Stimulated activated CD8-positive, alpha-beta memory T cell treated with anti-CD3 and anti-CD28 coated beads, Interleukin-4, amount 100 ng/mL, for 48 hours (primary cell): ENCODE measurements at regions not wholly inside any gene's neighbourhood (a gene's known extent, or its start where the extent isn't known, plus 50 kb on each side); places are given as distances from the start of the nearest gene placed in this dataset.
"Not testable (repeated sequence)": the region's sequence is repeated elsewhere in the genome, so short reads cannot be mapped to it uniquely, and the experiment has no call there.

Source experiments
- DNase-seq: peaks from one replicate; pipeline ENCODE4 v3.0.0-alpha.2; 2020

- DNase-seq = no peak
These were observed 90.5 kb upstream of the RANBP3L start for GRCh38 chr5:36392186-36392585.

- no peak for DNase-seq
These were observed 91.1 kb upstream of the RANBP3L start for GRCh38 chr5:36392818-36393217.

- no peak for DNase-seq
These were observed 92.1 kb upstream of the RANBP3L start for GRCh38 chr5:36393656-36394428.

- no peak for DNase-seq
These were observed 93.6 kb upstream of the RANBP3L start for GRCh38 chr5:36395260-36395659.

- not testable (repeated sequence) for DNase-seq
These were observed 94.2 kb upstream of the RANBP3L start for GRCh38 chr5:36395947-36396346.

GRCh38 chr5:36396640-36397039, 94.9 kb upstream of the RANBP3L start:
- DNase-seq = no peak

- no peak for DNase-seq
These were observed 96.3 kb upstream of the RANBP3L start for GRCh38 chr5:36397901-36398536.

GRCh38 chr5:36402512-36402906, 100.8 kb upstream of the RANBP3L start:
- DNase-seq = no peak

- no peak for DNase-seq
These were observed 102.1 kb upstream of the RANBP3L start for GRCh38 chr5:36403632-36404311.

- no peak for DNase-seq
These were observed 104.3 kb upstream of the RANBP3L start for GRCh38 chr5:36406023-36406422.

- no peak for DNase-seq
These were observed 105.7 kb upstream of the RANBP3L start for GRCh38 chr5:36407396-36407795.

GRCh38 chr5:36409711-36410110, 108.0 kb upstream of the RANBP3L start:
- DNase-seq = not testable (repeated sequence)

- DNase-seq = not testable (repeated sequence)
These were observed 109.0 kb upstream of the RANBP3L start for GRCh38 chr5:36410672-36411071.

- DNase-seq = no peak
These were observed 113.2 kb upstream of the RANBP3L start for GRCh38 chr5:36414869-36415282.

GRCh38 chr5:36416605-36417004, 114.9 kb upstream of the RANBP3L start:
- DNase-seq = no peak

GRCh38 chr5:36417221-36417620, 115.5 kb upstream of the RANBP3L start:
- no peak for DNase-seq

- no peak for DNase-seq
These were observed 116.0 kb upstream of the RANBP3L start for GRCh38 chr5:36417668-36418067.

- DNase-seq = no peak
These were observed 116.7 kb upstream of the RANBP3L start for GRCh38 chr5:36418152-36418979.

GRCh38 chr5:36421256-36421655, 119.6 kb upstream of the RANBP3L start:
- no peak for DNase-seq

- no peak for DNase-seq
These were observed 121.2 kb upstream of the RANBP3L start for GRCh38 chr5:36422952-36423351.

GRCh38 chr5:36423578-36424307, 122.0 kb upstream of the RANBP3L start:
- no peak for DNase-seq

GRCh38 chr5:36426070-36426469, 124.4 kb upstream of the RANBP3L start:
- DNase-seq = not testable (repeated sequence)
